ENCODE measurements at regions not wholly inside any gene's neighbourhood (a gene's known extent, or its start where the extent isn't known, plus 50 kb on each side); places are given as distances from the start of the nearest gene placed in this dataset.

- no peak for TF ChIP-seq ZNF184 (tag by site-specific recombination; IDR thresholded peaks at IDR 0.05)
These were observed 711.9 kb upstream of the ID2 start (continued) for GRCh38 chr2:7969756-7970515.

- ChIA-PET CTCF (interaction anchor here (0.9 kb wide), 1 partner anchor 14 kb away, joined by 3 read pairs; no protein-coding TSS in a partner anchor), POLR2A (no interaction called here)
- Histone ChIP-seq H3K27ac (ENCODE audit: extremely low read depth, low read depth, low read length) (no peak overlapping the region), H3K36me3 (ENCODE audit: control insufficient read depth in 2 of 2, insufficient read depth in 1 of 2, low read length in 2 of 2) (no peaks in the 10 kb centered on the region), H3K4me3 (ENCODE audit: low read depth, low read length) (no peak overlapping the region), H3K9me3 (ENCODE audit: control insufficient read depth, insufficient read depth, low read depth, low read length) (no peaks in the 10 kb centered on the region), H3K4me1 (ENCODE audit: control insufficient read depth, insufficient read depth, low read length) (no peaks in the 10 kb centered on the region)
- no peak for TF ChIP-seq ZNF354C (tag by site-specific recombination; IDR thresholded peaks at IDR 0.05; ENCODE audit: borderline replicate concordance, low read depth)
- TF ChIP-seq ZNF510 (tag by site-specific recombination; IDR thresholded peaks at IDR 0.05; ENCODE audit: insufficient replicate concordance) = peak; percentile 98
- no peak for TF ChIP-seq PATZ1 (tag by site-specific recombination; IDR thresholded peaks at IDR 0.05)
- TF ChIP-seq ZFP3 (tag by site-specific recombination; IDR thresholded peaks at IDR 0.05; ENCODE audit: low read depth) = no peak
- no peak for TF ChIP-seq SP2 (tag by site-specific recombination; IDR thresholded peaks at IDR 0.05)
These were observed 710.6 kb upstream of the ID2 start for GRCh38 chr2:7971248-7971647.

- Histone ChIP-seq H3K4me1 (ENCODE audit: control insufficient read depth, insufficient read depth, low read length) (no peaks in the 10 kb centered on the region), H3K36me3 (ENCODE audit: control insufficient read depth in 2 of 2, insufficient read depth in 1 of 2, low read length in 2 of 2) (no peaks in the 10 kb centered on the region), H3K9me3 (ENCODE audit: control insufficient read depth, insufficient read depth, low read depth, low read length) (no peaks in the 10 kb centered on the region), H3K27ac (ENCODE audit: extremely low read depth, low read depth, low read length) (no peak overlapping the region), H3K4me3 (ENCODE audit: low read depth, low read length) (no peak overlapping the region)
- ChIA-PET CTCF (no interaction called here), POLR2A (no interaction called here)
- no peak for TF ChIP-seq ZNF214 (tag by site-specific recombination; IDR thresholded peaks at IDR 0.05; ENCODE audit: borderline replicate concordance)
- no peak for TF ChIP-seq ZNF18 (tag by site-specific recombination; IDR thresholded peaks at IDR 0.05)
- TF ChIP-seq ZIC2 (tag by site-specific recombination; IDR thresholded peaks at IDR 0.05) = no peak
- no peak for TF ChIP-seq KLF8 (tag by site-specific recombination; IDR thresholded peaks at IDR 0.05)
- no peak for TF ChIP-seq ZBTB44 (tag by site-specific recombination; IDR thresholded peaks at IDR 0.05)
- TF ChIP-seq IKZF3 (tag by site-specific recombination; IDR thresholded peaks at IDR 0.05) = no peak
- no peak for TF ChIP-seq ZNF645 (tag by site-specific recombination; IDR thresholded peaks at IDR 0.05)
- no peak for TF ChIP-seq ZNF521 (tag by site-specific recombination; IDR thresholded peaks at IDR 0.05)
- TF ChIP-seq ZBTB48 (tag by site-specific recombination; IDR thresholded peaks at IDR 0.05) = no peak
- no peak for TF ChIP-seq ZNF692 (tag by site-specific recombination; IDR thresholded peaks at IDR 0.05)
These were observed 710.0 kb upstream of the ID2 start for GRCh38 chr2:7971841-7972240.
